ENCODE measurements at regions not wholly inside any gene's neighbourhood (a gene's known extent, or its start where the extent isn't known, plus 50 kb on each side); places are given as distances from the start of the nearest gene placed in this dataset.
"Not testable (repeated sequence)": the region's sequence is repeated elsewhere in the genome, so short reads cannot be mapped to it uniquely, and the experiment has no call there.

- H3K4me3 ChIP-seq (ENCODE audit: low read length in 3 of 3); H3K36me3 ChIP-seq (ENCODE audit: control insufficient read depth in 3 of 3, insufficient read depth in 3 of 3, low read length in 3 of 3); H3K9me3 ChIP-seq (ENCODE audit: control insufficient read depth in 3 of 3, low read length in 3 of 3); H3K27me3 ChIP-seq (ENCODE audit: control insufficient read depth in 3 of 3, insufficient read depth in 3 of 3, low read length in 3 of 3); H3K9ac ChIP-seq (ENCODE audit: low read depth in 1 of 3, low read length in 3 of 3): not testable (repeated sequence)
- H3K4me1 ChIP-seq (ENCODE audit: control insufficient read depth in 3 of 3, insufficient read depth in 3 of 3, low read length in 3 of 3) = peaks cover 9 to 13% (median 9%) of the 10 kb centered on the region in 3 donors
- peak overlapping the region; percentile 48 for H3K27ac ChIP-seq (ENCODE audit: low read depth, low read length)
Measured at GRCh38 chr5:91304015-91304414, 79.1 kb downstream of the ARRDC3 start.

GRCh38 chr5:91302958-91303357 is 80.2 kb downstream of the ARRDC3 start:
- Histone ChIP-seq H3K27ac (ENCODE audit: low read depth, low read length) (no peak overlapping the region), H3K27me3 (ENCODE audit: control insufficient read depth in 3 of 3, insufficient read depth in 3 of 3, low read length in 3 of 3) (no peaks in the 10 kb centered on the region), H3K9me3 (ENCODE audit: control insufficient read depth in 3 of 3, low read length in 3 of 3) (no peaks in the 10 kb centered on the region), H3K9ac (ENCODE audit: low read depth in 1 of 3, low read length in 3 of 3) (no peak overlapping the region), H3K4me1 (ENCODE audit: control insufficient read depth in 3 of 3, insufficient read depth in 3 of 3, low read length in 3 of 3) (peaks cover 9 to 13% (median 9%) of the 10 kb centered on the region in 3 donors), H3K36me3 (ENCODE audit: control insufficient read depth in 3 of 3, insufficient read depth in 3 of 3, low read length in 3 of 3) (no peaks in the 10 kb centered on the region), H3K4me3 (ENCODE audit: low read length in 3 of 3) (no peak overlapping the region)

- no peaks in the 10 kb centered on the region for H3K36me3 ChIP-seq (ENCODE audit: control insufficient read depth in 3 of 3, insufficient read depth in 3 of 3, low read length in 3 of 3)
- H3K4me3 ChIP-seq (ENCODE audit: low read length in 3 of 3) = no peak overlapping the region
- peaks cover 9 to 13% (median 9%) of the 10 kb centered on the region in 3 donors for H3K4me1 ChIP-seq (ENCODE audit: control insufficient read depth in 3 of 3, insufficient read depth in 3 of 3, low read length in 3 of 3)
- no peaks in the 10 kb centered on the region for H3K9me3 ChIP-seq (ENCODE audit: control insufficient read depth in 3 of 3, low read length in 3 of 3)
- H3K27ac ChIP-seq (ENCODE audit: low read depth, low read length) = no peak overlapping the region
- no peak overlapping the region for H3K9ac ChIP-seq (ENCODE audit: low read depth in 1 of 3, low read length in 3 of 3)
- H3K27me3 ChIP-seq (ENCODE audit: control insufficient read depth in 3 of 3, insufficient read depth in 3 of 3, low read length in 3 of 3) = no peaks in the 10 kb centered on the region
Measured at GRCh38 chr5:91302305-91302704, 80.8 kb downstream of the ARRDC3 start.

- H3K9ac ChIP-seq (ENCODE audit: low read depth in 1 of 3, low read length in 3 of 3) = no peak overlapping the region
- no peak overlapping the region for H3K4me3 ChIP-seq (ENCODE audit: low read length in 3 of 3)
- H3K9me3 ChIP-seq (ENCODE audit: control insufficient read depth in 3 of 3, low read length in 3 of 3) = no peaks in the 10 kb centered on the region
- no peaks in the 10 kb centered on the region for H3K36me3 ChIP-seq (ENCODE audit: control insufficient read depth in 3 of 3, insufficient read depth in 3 of 3, low read length in 3 of 3)
- H3K4me1 ChIP-seq (ENCODE audit: control insufficient read depth in 3 of 3, insufficient read depth in 3 of 3, low read length in 3 of 3) = peaks cover 13 to 17% (median 16%) of the 10 kb centered on the region in 3 donors
- H3K27ac ChIP-seq (ENCODE audit: low read depth, low read length) = peak overlapping the region; percentile 2
- H3K27me3 ChIP-seq (ENCODE audit: control insufficient read depth in 3 of 3, insufficient read depth in 3 of 3, low read length in 3 of 3) = no peaks in the 10 kb centered on the region
Measured at GRCh38 chr5:91301106-91301846, 81.8 kb downstream of the ARRDC3 start.

- H3K27ac ChIP-seq (ENCODE audit: low read depth, low read length) = no peak overlapping the region
- no peaks in the 10 kb centered on the region for H3K36me3 ChIP-seq (ENCODE audit: control insufficient read depth in 3 of 3, insufficient read depth in 3 of 3, low read length in 3 of 3)
- no peak overlapping the region for H3K4me3 ChIP-seq (ENCODE audit: low read length in 3 of 3)
- H3K9me3 ChIP-seq (ENCODE audit: control insufficient read depth in 3 of 3, low read length in 3 of 3) = no peaks in the 10 kb centered on the region
- no peaks in the 10 kb centered on the region for H3K27me3 ChIP-seq (ENCODE audit: control insufficient read depth in 3 of 3, insufficient read depth in 3 of 3, low read length in 3 of 3)
- peaks cover 8 to 14% (median 10%) of the 10 kb centered on the region in 3 donors for H3K4me1 ChIP-seq (ENCODE audit: control insufficient read depth in 3 of 3, insufficient read depth in 3 of 3, low read length in 3 of 3)
- no peak overlapping the region for H3K9ac ChIP-seq (ENCODE audit: low read depth in 1 of 3, low read length in 3 of 3)
Measured at GRCh38 chr5:91297994-91298393, 85.1 kb downstream of the ARRDC3 start.

GRCh38 chr5:91296674-91297143 is 86.4 kb downstream of the ARRDC3 start:
- H3K4me3 ChIP-seq (ENCODE audit: low read length in 3 of 3) = no peak overlapping the region
- no peaks in the 10 kb centered on the region for H3K36me3 ChIP-seq (ENCODE audit: control insufficient read depth in 3 of 3, insufficient read depth in 3 of 3, low read length in 3 of 3)
- peak overlapping the region in 2 of 3 donors; percentile 5 to 18 for H3K9ac ChIP-seq (ENCODE audit: low read depth in 1 of 3, low read length in 3 of 3)
- H3K4me1 ChIP-seq (ENCODE audit: control insufficient read depth in 3 of 3, insufficient read depth in 3 of 3, low read length in 3 of 3) = peaks cover 8 to 11% (median 10%) of the 10 kb centered on the region in 3 donors
- H3K27ac ChIP-seq (ENCODE audit: low read depth, low read length) = peak overlapping the region; percentile 58
- no peaks in the 10 kb centered on the region for H3K27me3 ChIP-seq (ENCODE audit: control insufficient read depth in 3 of 3, insufficient read depth in 3 of 3, low read length in 3 of 3)
- H3K9me3 ChIP-seq (ENCODE audit: control insufficient read depth in 3 of 3, low read length in 3 of 3) = no peaks in the 10 kb centered on the region

GRCh38 chr5:91296102-91296501 is 87.0 kb downstream of the ARRDC3 start:
- H3K9ac ChIP-seq (ENCODE audit: low read depth in 1 of 3, low read length in 3 of 3) = peak overlapping the region in 1 of 3 donors; percentile 5
- peaks cover 8 to 11% (median 10%) of the 10 kb centered on the region in 3 donors for H3K4me1 ChIP-seq (ENCODE audit: control insufficient read depth in 3 of 3, insufficient read depth in 3 of 3, low read length in 3 of 3)
- H3K27ac ChIP-seq (ENCODE audit: low read depth, low read length) = peak overlapping the region; percentile 58
- not testable (repeated sequence) for H3K9me3 ChIP-seq (ENCODE audit: control insufficient read depth in 3 of 3, low read length in 3 of 3); H3K4me3 ChIP-seq (ENCODE audit: low read length in 3 of 3); H3K27me3 ChIP-seq (ENCODE audit: control insufficient read depth in 3 of 3, insufficient read depth in 3 of 3, low read length in 3 of 3); H3K36me3 ChIP-seq (ENCODE audit: control insufficient read depth in 3 of 3, insufficient read depth in 3 of 3, low read length in 3 of 3)

- H3K9me3 ChIP-seq (ENCODE audit: control insufficient read depth in 3 of 3, low read length in 3 of 3) = no peaks in the 10 kb centered on the region
- H3K4me1 ChIP-seq (ENCODE audit: control insufficient read depth in 3 of 3, insufficient read depth in 3 of 3, low read length in 3 of 3) = peaks cover 11 to 15% (median 14%) of the 10 kb centered on the region in 3 donors
- no peaks in the 10 kb centered on the region for H3K27me3 ChIP-seq (ENCODE audit: control insufficient read depth in 3 of 3, insufficient read depth in 3 of 3, low read length in 3 of 3)
- H3K36me3 ChIP-seq (ENCODE audit: control insufficient read depth in 3 of 3, insufficient read depth in 3 of 3, low read length in 3 of 3) = no peaks in the 10 kb centered on the region
- no peak overlapping the region for H3K27ac ChIP-seq (ENCODE audit: low read depth, low read length)
- no peak overlapping the region for H3K4me3 ChIP-seq (ENCODE audit: low read length in 3 of 3)
- no peak overlapping the region for H3K9ac ChIP-seq (ENCODE audit: low read depth in 1 of 3, low read length in 3 of 3)
Measured at GRCh38 chr5:91293131-91293530, 90.0 kb downstream of the ARRDC3 start.

GRCh38 chr5:91291628-91292569 is 91.2 kb downstream of the ARRDC3 start:
- Histone ChIP-seq H3K9me3 (ENCODE audit: control insufficient read depth in 3 of 3, low read length in 3 of 3) (no peaks in the 10 kb centered on the region), H3K4me1 (ENCODE audit: control insufficient read depth in 3 of 3, insufficient read depth in 3 of 3, low read length in 3 of 3) (peaks cover 10 to 12% (median 12%) of the 10 kb centered on the region in 3 donors), H3K9ac (ENCODE audit: low read depth in 1 of 3, low read length in 3 of 3) (no peak overlapping the region), H3K36me3 (ENCODE audit: control insufficient read depth in 3 of 3, insufficient read depth in 3 of 3, low read length in 3 of 3) (no peaks in the 10 kb centered on the region), H3K27me3 (ENCODE audit: control insufficient read depth in 3 of 3, insufficient read depth in 3 of 3, low read length in 3 of 3) (no peaks in the 10 kb centered on the region), H3K4me3 (ENCODE audit: low read length in 3 of 3) (no peak overlapping the region), H3K27ac (ENCODE audit: low read depth, low read length) (no peak overlapping the region)
